ENCODE measurements at regions not wholly inside any gene's neighbourhood (a gene's known extent, or its start where the extent isn't known, plus 50 kb on each side); places are given as distances from the start of the nearest gene placed in this dataset.

- TF ChIP-seq CTCF (IDR thresholded peaks at IDR 0.05; ENCODE audit: insufficient read depth, low read length, poor library complexity, severe bottlenecking) = no peak
- no peak for DNase-seq (ENCODE audit: low read depth)
- H3K27me3 ChIP-seq (ENCODE audit: control insufficient read depth, insufficient read depth, low read length) = no peaks in the 10 kb centered on the region
- no peaks in the 10 kb centered on the region for H3K36me3 ChIP-seq (ENCODE audit: control insufficient read depth, insufficient read depth, low read length)
- H3K4me3 ChIP-seq (ENCODE audit: low read depth, low read length) = no peak overlapping the region
Measured at GRCh38 chr10:120989279-120989678, 138.1 kb downstream of the WDR11 start.

- Histone ChIP-seq H3K36me3 (ENCODE audit: control insufficient read depth, insufficient read depth, low read length) (no peaks in the 10 kb centered on the region), H3K4me3 (ENCODE audit: low read depth, low read length) (no peak overlapping the region), H3K27me3 (ENCODE audit: control insufficient read depth, insufficient read depth, low read length) (no peaks in the 10 kb centered on the region)
- TF ChIP-seq CTCF (IDR thresholded peaks at IDR 0.05; ENCODE audit: insufficient read depth, low read length, poor library complexity, severe bottlenecking) = no peak
- DNase-seq (ENCODE audit: low read depth) = no peak
Measured at GRCh38 chr10:120989996-120990598, 138.9 kb downstream of the WDR11 start.

DNA sequence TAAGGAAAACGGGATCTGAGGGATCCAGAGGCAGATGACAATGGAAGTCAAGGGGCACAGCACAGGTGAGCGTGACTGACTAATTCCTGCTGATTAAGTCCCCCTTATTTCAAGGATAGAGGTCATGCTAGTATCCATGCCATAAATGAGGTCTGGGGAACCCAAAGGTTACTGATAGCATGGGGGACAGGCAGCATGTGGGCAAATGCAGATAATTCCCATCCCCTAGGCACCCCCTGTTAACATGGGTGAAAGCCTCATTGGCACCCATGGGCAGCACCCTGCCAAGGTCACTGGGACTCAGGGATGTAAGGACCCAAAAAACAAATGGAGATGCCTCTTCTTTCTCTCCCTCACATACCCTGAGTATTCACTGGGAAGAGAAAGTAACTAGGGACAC is 139.7 kb downstream of the WDR11 start:
- no peak for TF ChIP-seq CTCF (IDR thresholded peaks at IDR 0.05; ENCODE audit: insufficient read depth, low read length, poor library complexity, severe bottlenecking)
- Histone ChIP-seq H3K27me3 (ENCODE audit: control insufficient read depth, insufficient read depth, low read length) (no peaks in the 10 kb centered on the region), H3K36me3 (ENCODE audit: control insufficient read depth, insufficient read depth, low read length) (no peaks in the 10 kb centered on the region), H3K4me3 (ENCODE audit: low read depth, low read length) (no peak overlapping the region)
- DNase-seq (ENCODE audit: low read depth) = no peak

GRCh38 chr10:120993089-120993488 is 141.9 kb downstream of the WDR11 start:
- H3K4me3 ChIP-seq (ENCODE audit: low read depth, low read length) = no peak overlapping the region
- no peak for TF ChIP-seq CTCF (IDR thresholded peaks at IDR 0.05; ENCODE audit: insufficient read depth, low read length, poor library complexity, severe bottlenecking)
- H3K36me3 ChIP-seq (ENCODE audit: control insufficient read depth, insufficient read depth, low read length) = no peaks in the 10 kb centered on the region
- H3K27me3 ChIP-seq (ENCODE audit: control insufficient read depth, insufficient read depth, low read length) = peaks cover 8% of the 10 kb centered on the region
- no peak for DNase-seq (ENCODE audit: low read depth)

GRCh38 chr10:120995768-120996167 is 144.6 kb downstream of the WDR11 start:
- TF ChIP-seq CTCF (IDR thresholded peaks at IDR 0.05; ENCODE audit: insufficient read depth, low read length, poor library complexity, severe bottlenecking) = no peak
- H3K36me3 ChIP-seq (ENCODE audit: control insufficient read depth, insufficient read depth, low read length) = no peaks in the 10 kb centered on the region
- H3K27me3 ChIP-seq (ENCODE audit: control insufficient read depth, insufficient read depth, low read length) = peaks cover 8% of the 10 kb centered on the region
- no peak for DNase-seq (ENCODE audit: low read depth)
- no peak overlapping the region for H3K4me3 ChIP-seq (ENCODE audit: low read depth, low read length)

DNA sequence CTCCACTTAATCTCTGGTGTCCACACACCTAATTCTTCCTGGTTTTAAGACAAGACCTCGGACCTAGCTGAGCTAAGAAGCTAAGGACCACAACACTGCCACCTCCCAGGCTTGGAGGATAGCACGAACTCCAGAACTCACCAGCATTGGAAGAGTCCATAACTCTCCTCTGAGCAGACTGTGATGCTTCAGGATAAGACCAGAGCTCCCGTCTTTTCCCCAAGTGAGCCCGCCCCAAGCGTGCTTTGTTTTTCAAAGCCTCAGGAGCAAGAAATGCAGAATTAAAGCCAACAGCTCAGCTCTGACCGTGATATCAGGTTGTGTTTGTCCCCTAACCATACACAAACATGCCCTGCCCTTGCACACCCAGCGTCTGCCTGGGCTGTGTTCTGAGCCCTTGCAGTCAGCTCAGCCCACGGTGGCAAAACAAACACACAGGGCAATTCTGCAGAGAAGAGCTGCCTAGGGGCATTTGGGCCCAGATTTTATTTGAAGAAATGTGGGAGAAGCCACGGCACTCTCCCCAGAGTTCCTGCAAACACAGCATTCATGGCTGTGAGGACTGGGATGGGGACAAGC is 145.4 kb downstream of the WDR11 start:
- H3K36me3 ChIP-seq (ENCODE audit: control insufficient read depth, insufficient read depth, low read length) = no peaks in the 10 kb centered on the region
- TF ChIP-seq CTCF (IDR thresholded peaks at IDR 0.05; ENCODE audit: insufficient read depth, low read length, poor library complexity, severe bottlenecking) = no peak
- no peak overlapping the region for H3K4me3 ChIP-seq (ENCODE audit: low read depth, low read length)
- peaks cover 8% of the 10 kb centered on the region for H3K27me3 ChIP-seq (ENCODE audit: control insufficient read depth, insufficient read depth, low read length)
- DNase-seq (ENCODE audit: low read depth) = no peak

Data from kidney epithelial cell (primary cell).